GM18520 (cell line): ENCODE measurements at regions not wholly inside any gene's neighbourhood (a gene's known extent, or its start where the extent isn't known, plus 50 kb on each side); places are given as distances from the start of the nearest gene placed in this dataset.

Experiments
- ATAC-seq: cut with Tn5 transposase; IDR thresholded peaks from one replicate; pipeline ENCODE4 v1.9.1; 2021; ENCODE audit not compliant: unreplicated experiment

DNA sequence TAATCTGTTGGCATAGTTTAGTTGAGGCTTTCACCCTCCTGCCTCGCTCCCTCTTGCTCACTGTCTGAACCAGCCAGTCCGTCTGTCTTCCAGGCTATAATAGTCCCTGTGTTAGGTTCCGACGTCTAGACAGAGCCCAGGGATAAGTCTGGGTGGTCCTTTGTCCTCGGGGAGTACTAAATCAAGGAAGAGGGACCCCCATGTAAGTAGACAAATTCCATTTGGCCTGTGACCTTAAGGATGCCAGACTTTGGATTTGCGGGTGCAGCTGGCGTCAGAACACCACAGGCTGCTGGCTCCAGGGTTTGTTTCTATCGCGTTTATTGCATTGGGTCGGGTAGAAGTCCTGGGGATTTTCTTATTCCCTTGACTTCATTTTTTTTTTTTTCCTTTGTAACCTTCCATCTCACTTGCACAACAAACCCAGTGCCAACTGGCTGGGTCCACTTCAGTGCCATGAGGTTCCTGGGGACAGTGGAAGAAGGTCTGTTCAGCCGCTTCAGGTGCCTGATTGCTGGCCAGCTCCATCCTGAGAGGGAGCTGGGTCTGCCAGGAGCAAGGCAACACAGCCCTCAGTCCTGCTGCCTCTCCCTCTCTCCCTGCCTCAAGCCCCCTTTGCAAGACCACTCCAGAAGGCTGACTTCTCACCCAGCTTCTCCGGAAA, 95.4 kb upstream of the KLHL25 start:
- ATAC-seq, result no peak

DNA sequence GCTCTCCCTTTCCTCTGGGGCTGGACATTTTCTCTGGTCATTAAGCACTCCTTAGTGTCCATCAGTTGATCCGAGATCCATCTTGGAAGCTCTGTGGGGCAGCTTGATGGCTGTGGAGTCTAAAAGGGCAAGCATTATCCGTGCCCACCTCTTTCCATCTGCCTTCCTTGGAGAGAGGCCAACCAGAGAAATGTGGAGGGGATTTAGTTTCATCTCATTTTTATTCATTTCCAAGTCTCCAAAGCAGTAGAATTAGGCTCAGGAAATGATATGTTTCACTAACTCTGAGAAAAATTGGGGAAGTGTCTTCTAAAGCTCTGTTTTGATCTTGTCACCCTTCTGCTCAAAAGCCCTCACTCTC, 95.9 kb upstream of the KLHL25 start:
- no peak for ATAC-seq

DNA sequence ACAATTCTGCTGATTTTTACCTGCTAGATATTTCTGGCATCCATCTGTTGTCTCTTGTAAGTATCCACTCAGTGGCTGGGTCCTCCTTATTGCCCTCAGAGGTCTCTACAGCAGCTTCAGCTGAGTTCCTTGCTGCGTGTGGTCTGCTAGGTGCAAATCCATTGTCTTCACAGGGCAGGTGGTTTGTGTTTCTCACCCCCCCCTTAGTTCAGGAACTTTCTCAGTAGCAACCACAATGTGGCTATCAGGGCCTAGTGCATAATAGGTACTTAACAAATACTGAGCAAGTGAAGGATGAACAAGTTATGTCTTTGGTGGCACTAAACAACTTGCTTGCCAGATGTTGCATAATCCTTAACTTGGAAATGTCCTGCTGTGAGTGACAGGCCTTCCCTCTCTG, 96.7 kb upstream of the KLHL25 start:
- ATAC-seq, result no peak

DNA sequence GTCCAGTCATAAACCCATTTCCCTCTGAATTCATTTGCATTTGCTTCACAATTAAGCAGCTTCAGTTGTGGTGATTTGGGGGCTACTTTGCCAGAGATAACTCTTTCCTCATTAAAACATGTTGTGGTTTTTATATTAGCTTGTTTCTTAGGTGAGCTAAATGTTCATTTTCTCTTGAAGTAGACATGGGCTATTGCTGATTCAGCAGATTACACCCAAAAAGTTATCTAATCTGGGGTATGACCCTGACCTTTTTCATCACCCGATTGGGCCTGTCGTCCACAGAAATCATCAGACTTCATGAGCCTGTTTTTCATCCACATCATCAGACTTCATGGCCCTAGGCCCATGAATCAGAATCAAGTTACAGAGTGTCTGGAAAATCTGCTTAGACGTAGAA, 97.5 kb upstream of the KLHL25 start:
- no peak for ATAC-seq

DNA sequence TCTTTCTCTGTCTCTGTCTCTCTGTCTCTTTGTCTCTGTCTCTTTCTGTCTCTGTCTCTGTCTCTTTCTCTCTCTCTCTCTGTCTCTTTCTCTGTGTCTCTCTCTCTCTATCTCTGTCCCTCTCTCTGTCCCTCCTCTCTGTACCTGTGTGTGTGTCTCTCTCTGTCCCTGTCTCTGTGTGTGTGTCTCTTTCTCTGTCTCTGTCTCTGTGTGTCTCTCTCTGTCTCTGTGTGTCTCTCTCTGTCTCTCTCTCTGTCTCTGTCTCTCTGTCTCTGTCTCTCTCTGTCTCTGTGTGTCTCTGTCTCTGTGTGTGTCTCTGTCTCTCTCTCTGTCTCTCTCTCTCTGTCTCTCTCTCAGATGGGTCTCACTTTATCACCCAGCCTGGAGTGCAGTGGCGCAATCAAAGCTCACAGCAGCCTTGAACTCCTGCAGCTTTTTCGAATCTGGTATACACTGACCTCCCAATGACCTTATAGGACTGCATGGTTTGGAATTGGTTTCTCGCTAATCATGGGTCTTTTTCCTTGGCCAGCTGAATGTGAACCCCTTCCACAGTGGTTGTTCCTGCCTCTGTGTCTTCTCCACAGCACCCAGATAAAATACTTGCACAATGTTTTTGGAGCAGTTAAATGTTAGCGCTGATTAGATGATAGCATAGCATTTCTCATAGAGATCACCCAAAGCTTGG, 102.6 kb upstream of the KLHL25 start:
- no peak for ATAC-seq

DNA sequence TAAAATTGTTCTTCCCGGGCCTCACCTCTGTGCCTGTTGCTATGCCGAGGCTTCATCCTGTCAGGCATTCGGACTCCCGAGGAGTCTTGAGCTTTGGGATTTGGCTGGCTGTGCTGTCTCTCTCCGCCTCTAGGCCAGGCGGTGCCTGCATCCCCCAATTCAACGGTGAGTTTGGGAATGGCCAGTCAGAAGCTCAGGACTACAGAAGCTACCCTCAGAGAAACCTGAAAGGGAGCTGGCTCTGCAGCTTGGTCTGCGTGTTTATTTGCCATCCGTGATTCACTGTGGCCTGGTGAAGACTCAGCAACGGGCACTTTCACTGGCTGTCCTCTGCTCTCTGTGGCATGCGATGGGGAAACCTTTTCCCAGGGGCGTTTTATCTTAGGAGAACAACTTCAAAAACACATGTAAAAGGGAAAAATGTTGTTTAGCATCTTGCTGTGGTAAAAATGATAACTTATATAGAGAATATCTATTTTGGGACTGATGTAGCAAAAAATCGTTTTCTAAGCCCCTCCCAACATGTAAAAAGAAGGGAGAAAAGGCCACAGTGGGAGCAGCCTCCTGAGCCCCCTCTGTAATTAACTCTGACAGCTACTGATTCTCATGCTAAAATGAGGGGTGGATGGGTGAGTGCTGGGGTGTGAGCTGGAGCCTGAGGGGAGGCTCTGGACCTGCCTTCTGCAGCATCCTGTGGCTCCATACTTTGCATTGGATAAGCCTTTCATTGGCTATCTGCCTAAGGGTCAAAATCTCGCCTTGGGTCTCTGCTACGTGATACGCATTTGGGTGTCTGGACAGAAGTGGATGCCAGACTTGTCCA, 103.4 kb upstream of the KLHL25 start:
- no peak for ATAC-seq

DNA sequence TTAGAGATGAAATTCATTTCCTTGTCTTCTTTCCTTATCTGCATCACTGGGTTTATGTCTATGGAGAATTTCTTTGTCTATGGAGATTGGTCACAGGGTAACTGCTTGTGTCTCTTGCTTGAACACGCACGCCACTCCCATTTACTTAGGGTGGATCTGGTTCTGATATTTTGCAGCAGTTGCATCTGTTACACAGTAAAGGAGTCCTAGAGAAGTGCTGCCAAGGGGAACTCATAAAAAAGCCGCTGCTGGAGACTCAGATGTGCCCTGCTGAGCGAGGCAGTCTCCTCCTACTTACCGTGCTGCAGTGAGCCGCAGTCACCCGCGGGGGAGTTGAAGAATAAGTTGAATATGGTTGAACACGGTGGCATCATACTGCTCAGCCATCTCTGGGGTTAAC, 105.2 kb upstream of the KLHL25 start:
- ATAC-seq, result no peak

DNA sequence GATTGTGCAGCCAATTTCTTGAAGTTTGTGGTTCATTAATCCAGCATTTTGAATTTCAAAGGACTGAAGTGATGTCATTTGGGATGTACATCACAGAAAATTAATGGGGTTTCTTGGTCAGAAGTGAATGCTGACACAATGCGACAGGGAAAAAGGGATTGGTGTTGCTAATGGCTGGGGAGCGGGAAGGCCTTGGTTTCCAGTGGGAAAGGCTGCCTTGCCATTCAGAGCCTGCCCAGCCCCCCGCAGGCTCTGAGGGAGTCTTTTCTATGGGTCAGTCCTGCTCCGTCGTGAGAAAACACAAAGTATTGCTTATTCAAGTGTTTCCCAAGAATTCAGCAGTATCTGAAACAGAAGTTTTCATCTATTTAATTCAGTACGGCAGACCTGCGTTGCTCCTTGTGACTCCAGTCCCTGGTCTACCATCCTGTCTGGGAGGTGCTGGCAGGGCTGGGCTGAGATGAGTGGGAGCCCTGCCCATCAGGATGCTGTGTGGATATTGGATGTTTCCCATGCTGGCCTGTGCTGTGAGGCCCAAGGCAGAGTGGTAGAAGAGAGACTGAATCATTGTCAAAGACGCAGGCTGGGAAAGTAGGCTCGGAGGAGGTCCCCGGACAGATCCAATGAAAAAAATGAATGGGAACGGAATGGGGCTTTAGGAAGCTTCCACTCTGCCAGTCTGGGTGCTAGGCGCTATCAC, 111.2 kb upstream of the KLHL25 start:
- ATAC-seq, result no peak

DNA sequence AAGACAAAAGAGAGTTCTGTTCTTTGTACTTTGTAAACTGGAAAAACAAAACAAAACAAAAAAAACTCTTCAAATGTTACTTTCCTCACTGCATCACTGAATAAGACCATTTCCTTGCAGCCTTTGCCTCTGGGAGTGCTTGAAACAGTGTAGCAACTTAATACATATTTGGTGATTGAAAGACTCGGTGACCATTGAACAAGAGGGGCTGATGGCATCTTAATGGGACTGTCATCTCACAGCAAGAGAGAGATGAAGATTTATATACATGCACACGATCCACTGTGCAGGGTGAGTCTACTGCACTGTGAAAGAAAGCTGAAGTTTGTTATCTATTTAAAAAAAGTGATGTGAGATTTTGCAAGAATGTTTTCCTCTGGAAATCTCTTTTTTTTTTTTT, 111.9 kb upstream of the KLHL25 start:
- no peak for ATAC-seq

DNA sequence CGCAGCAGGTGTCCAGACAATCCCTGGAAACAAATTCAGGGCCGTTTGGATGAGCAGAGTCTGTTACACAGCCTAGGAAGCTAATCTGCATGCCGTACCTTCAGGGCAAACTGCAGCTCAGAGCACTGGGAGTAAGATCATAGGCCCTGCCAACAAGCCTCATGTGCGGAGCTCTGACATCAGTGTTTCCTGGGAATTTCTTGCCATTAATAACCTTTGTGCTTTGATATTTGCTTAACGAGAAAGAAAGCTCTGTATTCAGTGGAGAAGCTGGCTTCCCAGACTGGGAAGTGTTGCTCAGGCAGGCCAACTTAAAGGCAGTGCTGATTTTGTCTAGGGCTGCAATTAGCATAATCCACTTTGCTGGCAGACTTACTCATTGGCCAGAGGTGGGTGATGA, 116.1 kb upstream of the KLHL25 start:
- ATAC-seq, result no peak

DNA sequence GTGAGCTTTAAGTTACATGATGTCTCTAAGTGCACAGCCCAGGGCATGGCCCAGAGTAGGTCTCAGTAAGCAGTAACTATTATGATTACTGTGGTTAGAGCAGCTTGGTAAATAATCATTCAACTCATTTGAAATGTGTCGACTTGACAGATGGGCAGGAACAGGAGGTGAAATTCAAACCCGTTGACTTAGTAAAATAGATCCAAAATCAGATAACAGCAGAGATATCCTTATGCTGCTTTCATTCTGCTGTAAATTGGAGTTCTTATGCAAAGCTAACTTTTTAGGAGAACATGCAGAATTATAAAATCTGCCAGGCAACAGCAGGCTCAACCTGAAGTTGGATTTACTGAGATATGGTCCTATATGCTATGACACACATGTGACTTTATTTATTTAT, 118.7 kb upstream of the KLHL25 start:
- no peak for ATAC-seq

DNA sequence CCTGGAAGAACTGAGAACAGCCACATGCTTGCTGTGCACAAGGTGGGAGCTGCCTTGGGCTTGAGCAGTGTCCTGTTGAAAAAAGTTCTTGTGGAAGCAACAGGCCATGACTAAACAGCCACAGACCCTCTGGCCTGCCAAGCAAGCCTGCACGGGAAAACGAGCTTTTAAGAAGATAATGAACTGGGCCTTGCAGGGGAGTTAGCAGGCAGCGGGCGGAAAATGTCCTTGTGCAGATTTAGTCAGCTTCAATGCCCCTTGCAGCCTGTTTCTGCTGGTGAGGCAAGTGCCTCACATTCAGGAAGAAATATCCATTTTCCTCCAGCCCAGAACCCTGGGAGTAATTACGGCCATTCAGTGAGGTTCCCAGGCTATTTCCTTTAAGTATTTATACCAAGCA, 126.2 kb upstream of the KLHL25 start:
- no peak for ATAC-seq

DNA sequence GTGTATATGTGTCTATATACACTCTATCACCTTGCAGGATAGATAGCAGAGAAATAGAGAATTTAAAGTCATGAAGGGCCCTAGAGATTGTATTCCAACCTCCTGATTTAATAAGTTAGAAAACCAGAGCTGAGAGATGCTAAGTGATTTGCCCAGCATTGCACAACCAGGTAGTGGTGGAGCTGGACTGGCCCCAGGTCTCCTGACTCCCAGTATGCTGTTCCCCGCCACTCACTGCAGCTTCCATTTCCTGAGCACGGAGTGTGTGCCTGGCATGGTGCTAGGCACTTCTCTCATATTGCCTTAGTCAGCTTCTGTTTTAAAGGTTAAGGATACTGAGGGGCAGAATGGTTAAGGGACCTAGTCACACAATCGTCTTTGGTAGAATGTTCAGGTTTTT, 129.4 kb upstream of the KLHL25 start:
- ATAC-seq, result no peak

DNA sequence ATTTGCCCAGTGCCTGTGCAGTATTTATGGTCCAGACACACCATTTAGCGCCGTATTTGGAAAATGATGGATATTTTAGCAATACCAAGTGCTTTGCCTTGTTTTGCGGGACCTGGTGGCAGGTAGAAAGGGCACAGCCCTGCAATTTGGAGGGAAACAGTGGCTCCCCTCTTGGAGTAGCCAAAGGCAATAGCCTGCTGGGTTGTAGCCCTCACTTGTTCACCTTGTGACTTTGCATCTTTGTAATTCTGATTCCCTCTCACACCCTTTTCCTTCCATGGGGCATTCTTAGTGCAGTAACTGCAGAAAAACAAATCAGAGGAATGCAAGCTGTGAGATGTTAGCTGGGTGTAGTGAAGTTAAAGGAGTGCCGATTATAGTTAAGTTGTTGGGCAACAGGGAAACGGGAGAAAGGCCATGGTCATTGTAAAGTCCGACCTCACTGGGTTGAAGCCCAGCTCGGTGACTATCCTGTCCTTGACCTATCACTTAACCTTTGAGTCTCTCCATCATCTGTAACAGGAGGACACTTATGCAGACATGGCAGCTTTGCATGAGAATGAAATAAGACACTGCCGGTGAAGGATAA, 131.0 kb upstream of the KLHL25 start:
- ATAC-seq, result no peak

DNA sequence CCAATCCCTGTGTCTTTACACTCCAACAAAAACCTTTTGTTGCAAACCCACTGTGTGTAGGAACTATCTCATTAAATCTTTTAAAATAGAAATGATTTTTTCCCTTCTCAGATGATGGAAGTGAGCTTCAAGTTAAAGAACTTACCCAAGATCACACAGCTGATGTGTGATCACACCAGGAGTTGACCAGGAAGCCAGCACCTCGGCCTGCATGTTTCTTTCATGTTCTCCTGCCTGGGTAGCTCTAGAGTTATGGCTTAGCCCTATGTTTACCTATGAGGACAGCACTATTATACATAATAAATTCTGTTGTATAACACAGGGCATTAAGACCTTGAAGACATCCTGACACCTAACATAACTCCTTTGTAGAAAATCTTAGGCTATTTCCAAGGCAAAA, 132.1 kb upstream of the KLHL25 start:
- no peak for ATAC-seq

DNA sequence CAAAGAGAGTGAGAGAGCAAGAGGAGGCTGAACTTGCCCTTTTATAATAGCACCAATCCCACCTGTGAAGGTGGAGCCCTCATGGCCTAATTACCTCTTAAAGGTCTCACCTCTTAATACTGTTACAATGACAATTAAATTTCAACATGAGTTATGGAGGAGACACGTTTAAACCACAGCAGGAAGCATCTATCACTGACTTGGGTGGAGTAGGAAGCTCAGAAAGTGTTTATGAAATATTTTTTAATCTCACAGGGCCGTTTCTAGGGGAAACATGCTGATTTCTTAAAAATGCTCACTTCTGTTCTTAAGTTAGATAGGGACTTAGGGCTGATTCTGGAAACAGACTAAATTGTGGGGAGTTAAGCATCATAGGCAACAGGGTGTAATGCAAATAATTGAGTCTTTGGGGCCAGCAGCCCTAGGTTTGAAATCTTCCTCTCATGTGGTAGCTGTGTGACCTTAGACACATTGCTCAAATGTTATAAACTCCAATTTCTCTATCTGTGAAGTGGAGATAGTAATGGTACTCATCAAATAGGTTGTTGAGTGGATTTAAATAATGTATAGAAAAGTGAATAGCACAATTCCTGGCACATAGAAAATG, 133.3 kb upstream of the KLHL25 start:
- no peak for ATAC-seq

DNA sequence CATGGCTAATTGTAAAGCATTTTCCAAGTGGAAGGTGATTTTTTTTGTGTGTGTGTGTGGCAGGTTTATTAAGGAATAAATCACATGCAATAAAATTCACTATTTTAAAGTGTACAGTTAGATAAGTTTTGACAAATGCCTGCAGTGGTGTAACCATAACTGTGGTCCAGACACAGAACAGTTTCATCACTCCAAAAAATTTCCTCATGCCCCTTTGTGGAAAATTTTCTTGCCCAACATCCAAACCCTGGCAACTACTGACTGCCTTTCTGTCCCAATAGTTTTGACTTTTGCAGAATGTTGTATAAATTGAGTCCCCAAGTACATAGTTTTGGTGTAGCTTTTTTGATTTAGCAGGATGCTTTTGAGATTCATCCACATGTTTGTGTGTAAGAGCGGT, 135.1 kb upstream of the KLHL25 start:
- ATAC-seq, result no peak

DNA sequence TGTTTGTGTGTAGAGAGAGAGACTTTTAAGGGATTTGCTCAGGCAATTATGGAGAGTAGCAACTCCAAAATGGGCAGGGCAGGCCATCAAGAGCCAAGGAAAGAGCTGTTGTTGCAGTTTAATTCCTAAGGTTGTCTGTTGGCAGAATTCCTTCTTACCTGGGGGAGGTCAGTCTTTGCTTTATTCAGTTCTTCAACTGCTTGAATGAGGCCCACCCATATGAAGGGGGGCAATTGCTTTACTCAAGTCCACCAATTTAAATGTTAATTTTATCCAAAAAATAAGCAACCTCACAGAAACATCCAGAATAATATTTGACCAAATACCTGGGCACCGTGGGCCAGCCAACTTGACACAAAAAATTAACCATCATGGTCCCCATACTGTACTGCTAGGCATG, 137.7 kb upstream of the KLHL25 start:
- ATAC-seq, result no peak

DNA sequence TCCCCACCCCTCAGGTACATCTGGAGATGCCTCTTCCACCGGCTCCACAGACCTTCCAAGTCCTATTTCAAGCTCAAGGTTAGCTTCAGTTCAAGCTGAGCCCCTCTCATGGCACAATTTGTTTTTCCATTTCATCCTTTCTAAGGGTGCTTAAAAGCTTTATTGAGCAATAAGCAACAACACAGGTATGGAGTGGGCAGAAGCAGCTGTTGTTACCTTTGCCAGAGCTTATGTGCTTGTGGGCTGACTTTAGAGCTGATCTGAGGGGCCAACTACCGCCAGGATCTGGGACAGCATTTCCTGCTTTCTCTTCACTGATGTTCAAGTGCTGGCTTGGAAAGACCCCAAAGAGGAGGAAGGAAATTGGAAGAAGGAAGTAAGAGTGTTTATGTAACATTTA, 140.0 kb upstream of the KLHL25 start:
- ATAC-seq, result no peak

DNA sequence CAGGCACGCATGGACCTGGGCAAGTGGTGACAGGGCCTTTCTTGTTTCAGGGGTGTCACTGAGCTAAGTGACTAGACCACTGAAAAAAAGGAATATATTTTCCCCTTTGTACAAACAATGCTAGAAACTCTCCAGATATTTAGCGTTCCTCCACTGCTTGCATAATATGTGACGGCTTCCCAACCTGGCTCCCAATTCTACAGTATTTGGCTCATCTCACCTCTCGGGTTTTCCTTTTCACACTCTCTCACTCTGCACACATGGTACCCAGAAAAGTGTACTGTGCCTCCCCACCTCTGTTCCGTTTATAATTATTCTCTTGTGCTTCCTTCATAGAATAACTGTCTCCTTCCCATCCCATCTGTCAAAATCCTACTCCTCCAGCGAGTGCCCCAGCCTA, 140.5 kb upstream of the KLHL25 start:
- no peak for ATAC-seq

DNA sequence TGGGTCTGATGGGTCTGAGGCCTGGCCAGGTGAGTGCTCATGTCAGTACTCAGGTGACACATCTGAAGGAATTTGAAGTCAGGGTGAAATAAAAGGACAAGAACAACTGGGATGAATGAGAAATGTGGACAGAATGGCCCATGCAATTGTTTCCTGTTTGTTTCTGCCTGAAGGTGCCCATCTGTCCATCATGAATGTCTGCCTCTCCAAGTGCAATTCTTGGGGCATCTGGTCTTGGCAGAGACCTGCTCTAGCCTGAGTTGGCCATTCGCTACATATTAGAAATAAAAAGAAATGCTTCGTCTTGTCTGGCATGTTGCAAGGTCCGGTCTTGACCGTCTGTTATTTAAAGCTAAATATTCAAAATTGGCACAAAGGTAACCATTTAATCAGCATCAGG, 142.0 kb upstream of the AGBL1 start:
- no peak for ATAC-seq
